Myocyte (in vitro differentiated cells): ENCODE measurements at regions not wholly inside any gene's neighbourhood (a gene's known extent, or its start where the extent isn't known, plus 50 kb on each side); places are given as distances from the start of the nearest gene placed in this dataset.
A peak's percentile ranks its signal among the peaks of the same experiment; 100 is the strongest.
"Not testable (repeated sequence)": the region's sequence is repeated elsewhere in the genome, so short reads cannot be mapped to it uniquely, and the experiment has no call there.

ENCODE experiments used
- DNase-seq: peaks from one replicate; pipeline ENCODE4 v3.0.0-alpha.2; 2012; ENCODE audit warnings: low read depth

- DNase-seq = no peak
Observed at GRCh38 chr12:75812271-75813018, 219.1 kb downstream of the PHLDA1 start.

DNA sequence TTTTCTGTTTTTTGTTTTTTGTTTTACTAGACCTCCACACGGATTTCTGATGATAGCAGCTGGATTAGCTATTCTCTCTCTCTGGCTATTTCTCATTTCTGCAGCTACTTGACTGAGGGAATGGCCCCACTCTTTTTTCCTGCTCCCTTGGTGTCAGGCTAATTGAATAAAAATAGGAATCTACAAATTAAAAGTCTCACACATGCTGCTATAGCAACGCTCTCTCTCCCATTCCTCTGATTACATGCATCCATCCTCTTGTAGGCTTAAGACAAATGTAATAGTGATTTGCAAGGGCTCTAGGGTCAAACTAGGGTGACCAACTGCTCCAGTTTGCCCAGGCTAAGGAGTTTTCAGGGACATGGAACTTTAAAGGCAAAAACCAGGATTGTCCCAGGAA is 221.8 kb downstream of the PHLDA1 start:
- DNase-seq = no peak

- no peak for DNase-seq
Observed at GRCh38 chr12:75807494-75807893, 224.1 kb downstream of the PHLDA1 start.

DNA sequence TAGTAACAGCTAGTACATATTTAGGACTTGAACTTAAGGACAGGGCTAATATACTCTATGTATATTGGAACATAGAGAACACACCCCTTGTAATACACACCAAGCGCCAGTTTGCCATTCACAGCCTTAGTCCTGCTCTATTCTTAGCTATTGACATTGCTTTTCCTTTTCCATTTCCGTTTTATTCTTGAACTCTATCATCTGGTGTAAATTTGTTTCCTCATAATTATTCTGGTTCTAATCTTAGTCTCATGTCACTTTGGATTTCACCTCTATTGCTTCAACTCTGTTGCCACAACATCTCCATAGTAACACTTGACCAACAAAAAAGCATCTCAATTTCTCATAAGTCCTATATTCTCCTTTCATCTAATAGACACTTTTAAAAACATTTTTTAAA is 225.7 kb downstream of the PHLDA1 start:
- no peak for DNase-seq

DNA sequence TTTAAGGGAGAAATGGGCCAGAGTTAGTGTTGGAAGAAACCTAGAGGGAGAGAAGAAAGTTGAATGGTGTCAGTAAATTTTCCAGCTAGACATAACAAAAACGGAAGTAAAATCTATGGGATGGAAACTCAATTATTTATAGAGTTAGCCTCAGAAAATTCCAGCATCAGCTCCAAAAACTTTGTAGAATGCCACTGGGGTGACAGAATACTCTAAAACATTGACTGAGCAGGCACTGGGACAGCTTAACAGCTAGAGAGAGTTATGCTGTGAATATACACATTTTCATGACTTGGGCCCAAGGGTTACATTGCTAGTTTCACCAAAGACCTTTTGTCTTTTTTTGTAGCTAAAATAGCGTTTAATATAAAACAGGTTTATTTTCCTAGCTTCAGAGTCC is 226.3 kb downstream of the PHLDA1 start:
- DNase-seq = no peak

DNA sequence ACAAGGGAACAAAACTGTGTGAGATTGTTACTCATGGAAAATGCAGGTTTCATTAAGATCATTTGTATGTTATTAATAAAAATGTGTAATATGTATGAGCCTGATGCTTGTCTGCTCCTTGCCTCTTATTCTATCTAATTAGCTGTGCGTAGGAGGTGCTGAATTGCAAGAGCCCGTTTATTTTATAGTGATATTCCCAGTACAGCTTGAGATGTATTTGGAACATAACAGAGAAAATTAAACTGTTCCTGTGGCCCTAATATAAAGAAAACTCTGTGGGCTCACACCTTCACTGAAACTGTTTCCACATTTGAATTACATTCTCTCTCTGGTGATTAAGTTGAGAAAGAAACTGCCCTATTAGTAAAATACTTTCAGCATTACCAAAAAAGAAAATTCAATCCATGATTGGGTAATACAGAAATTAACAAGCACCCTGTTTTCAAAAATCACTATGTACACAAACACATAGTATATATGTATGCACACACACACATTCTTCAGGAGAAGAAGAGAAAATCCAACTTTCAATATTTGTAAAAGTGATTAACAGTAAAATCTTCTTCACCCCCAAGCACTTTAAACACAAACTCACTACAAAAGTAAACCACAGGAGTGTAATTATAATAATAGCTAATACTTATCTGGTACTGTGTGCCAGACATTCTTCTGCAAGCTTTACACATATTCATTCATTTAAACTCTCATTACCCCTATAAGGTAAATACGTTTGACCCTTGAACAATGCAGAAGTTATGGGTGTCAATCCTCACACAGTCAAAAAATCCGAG is 233.2 kb downstream of the PHLDA1 start:
- no peak for DNase-seq

DNA sequence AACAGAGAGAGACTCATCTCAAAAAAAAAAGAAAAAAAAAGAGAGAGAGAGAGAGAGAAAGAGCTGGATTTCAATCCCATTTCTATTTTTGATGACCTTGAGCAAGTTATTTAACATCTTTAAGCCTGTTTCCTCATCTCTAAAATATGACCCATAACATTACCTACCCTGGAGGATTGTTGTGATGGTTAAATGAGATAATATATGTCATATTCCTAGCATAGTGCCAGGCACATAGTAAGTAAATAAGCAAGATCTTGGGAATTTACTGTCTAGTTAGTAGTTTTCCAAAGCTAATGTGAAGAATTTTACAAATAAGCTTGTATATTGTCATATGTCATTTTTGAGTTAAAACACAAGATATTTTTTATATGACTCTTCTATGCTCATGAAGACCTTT is 236.5 kb downstream of the PHLDA1 start:
- no peak for DNase-seq

GRCh38 chr12:75792687-75793086 is 238.9 kb downstream of the PHLDA1 start:
- DNase-seq = no peak

- DNase-seq = no peak
Observed at GRCh38 chr12:75790219-75790618, 241.4 kb downstream of the PHLDA1 start.

DNA sequence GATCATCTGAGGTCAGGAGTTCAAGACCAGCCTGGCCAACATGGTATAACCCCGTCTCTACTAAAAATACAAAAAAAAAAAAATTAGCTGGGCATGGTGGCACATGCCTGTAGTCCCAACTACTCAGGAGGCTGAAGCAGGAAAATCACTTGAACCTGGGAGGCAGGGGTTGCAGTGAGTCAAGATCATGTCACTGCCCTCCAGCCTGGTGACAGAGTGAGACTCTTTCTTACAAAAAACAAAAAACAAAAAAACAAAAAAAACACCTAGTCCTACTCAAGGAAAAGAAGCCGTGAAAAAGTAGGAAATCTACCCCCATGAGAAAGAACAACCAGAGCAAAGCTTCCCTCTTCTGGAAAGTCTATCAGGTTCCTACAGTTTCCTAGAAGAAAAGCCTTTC is 244.4 kb downstream of the PHLDA1 start:
- DNase-seq = not testable (repeated sequence)

GRCh38 chr12:75786070-75786469 is 245.5 kb downstream of the PHLDA1 start:
- DNase-seq = no peak

- peak; percentile 95 for DNase-seq
Observed at GRCh38 chr12:75784591-75784990, 247.0 kb downstream of the PHLDA1 start.

DNA sequence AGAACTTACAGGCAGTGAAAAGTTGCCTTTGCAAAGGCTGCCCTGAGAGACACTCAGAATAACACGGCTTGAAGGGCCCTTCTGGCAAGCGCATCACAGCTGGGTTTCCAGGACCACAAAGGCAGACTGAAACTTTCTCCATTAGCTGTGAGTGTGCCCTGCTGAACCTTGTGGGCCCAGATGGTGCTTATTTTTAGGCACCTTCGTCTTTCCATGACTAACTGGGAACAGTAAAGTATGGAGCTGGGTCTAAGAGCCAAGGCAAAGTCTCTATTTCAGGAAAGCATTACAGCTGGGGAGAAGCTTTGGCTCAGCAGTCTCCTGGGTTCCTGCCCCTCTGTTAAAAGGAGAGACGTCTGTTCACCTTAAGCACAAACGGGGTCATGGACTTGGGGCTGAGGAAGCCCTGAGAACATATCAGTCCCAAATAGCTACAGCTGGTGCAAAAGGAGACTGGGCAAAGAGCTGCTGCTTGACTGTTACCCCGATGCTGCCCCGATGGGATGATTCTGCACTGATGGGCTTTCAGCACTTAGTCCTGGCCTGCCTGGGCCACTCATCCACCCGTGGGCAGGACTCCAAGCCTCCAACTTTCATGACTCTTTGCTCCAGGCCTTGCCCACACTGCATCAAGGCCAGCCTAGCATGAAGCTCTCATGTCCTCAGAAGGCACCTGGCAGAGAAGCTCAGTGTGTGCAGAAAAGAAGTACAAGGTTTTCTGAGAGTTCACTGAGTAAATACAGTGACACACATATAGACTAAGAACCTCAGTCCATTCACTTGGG is 248.3 kb downstream of the PHLDA1 start:
- DNase-seq = peak; percentile 93

DNA sequence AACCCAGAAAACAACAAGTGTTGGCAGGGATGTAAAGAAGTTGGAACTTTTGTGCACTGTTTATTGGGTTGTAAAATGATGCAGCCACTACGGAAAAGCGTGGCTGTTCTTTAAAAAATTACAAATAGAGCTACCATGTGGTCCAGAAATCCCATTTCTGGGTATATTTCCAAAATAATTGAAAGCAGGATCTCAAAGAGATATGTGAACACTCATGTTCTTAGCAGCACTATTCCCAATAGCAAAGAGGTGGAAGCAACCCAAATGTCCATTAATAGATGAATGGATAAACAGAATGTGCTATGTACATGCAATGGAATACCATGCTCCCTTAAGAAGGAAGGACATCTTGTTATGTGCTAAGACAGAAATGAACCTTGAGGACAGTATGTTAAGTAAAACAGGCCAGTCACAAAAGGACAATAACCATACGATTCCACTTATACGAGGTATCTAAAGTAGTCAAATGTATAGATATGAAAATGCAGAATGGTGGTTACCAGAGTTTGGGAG is 249.5 kb downstream of the PHLDA1 start:
- DNase-seq = no peak

DNA sequence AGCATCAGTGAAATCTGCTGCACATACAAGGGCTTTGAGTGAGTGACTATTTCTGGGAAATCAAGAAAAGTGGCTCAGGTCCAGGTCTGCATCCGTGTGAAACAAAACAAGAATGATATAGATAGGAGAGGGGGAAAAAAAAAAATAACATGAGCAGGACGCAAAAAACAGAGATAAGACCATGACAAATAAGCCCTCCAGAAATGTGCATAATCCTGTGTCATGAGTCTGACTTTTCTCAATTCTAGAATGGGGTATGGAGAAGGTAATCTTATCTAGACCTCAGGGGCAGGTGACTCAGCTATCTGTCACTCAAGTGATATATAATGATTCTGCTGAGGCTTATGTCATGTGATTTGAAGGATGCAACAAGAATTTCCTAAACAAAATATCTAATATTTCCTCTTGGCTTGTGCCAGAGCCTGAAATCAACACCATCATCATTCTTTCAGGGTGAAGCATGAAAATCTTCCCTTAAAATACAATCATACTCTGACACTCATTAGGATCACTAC is 250.0 kb downstream of the PHLDA1 start:
- peak; percentile 30 for DNase-seq

DNA sequence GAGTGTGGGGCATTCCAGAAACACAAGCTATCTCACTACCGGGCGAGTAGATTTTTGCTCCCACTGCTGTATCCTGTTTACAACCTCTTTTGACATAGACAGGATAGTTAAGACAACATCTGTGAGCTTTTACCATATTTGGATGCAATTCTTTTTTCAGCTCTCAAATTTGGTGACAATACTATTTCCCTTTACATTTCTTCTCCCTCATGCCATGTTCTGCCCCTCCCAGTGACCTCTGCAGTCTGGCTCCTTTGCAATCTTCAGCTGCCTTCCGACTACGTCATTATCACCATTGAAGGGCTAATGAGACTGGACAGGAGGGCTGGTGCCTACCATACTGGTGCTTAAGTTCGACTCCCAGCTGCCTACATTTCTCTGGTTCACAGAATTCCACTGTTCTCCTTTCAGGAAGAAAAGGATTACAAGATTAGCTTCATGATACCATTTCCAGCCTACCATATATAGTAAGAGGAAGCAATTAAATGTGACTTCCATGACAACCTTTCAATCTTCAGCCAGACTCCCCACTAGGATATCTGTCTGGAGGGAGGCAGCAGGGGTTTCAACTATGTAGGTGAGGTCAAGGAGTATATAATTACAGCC is 251.6 kb downstream of the PHLDA1 start:
- no peak for DNase-seq

DNA sequence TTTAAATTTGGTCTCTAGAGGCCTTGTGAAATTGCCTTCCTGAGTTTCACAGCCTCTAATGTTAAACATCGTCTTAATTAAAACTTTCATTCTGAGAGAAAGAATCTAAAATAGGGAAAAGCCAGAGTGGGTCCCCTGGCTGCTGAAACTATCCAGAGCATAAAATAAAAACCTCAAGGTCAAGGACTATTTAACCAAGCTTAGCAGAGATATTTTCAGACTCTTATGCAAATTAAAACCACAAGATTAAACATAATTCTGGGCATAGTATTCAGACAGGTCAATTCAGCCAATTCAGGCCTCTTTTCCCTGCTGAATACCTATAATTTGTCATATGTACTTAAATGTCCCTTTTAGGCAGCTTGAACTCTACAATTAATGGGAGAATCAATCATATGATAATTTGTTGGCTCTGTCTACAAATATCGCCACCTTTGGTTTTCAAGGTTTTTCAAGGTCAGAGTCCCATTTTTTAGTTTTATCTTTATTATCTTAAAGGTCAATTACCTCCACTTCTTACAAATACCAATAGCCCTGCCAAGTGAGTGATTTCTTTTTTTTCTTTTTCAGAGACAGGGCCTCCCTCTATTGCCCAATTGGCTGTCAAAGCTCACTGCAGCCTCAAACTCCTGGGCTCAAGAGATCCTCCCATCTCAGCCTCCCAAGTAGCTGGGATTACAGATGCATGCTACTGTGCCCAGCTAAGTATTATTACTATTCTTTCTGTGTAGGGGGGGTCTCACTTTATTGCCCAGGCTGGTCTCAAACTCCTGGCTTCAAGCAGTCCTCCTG is 257.1 kb downstream of the PHLDA1 start:
- no peak for DNase-seq

GRCh38 chr12:75773377-75773776 is 258.2 kb downstream of the PHLDA1 start:
- DNase-seq = no peak

GRCh38 chr12:75771023-75771422 is 259.6 kb upstream of the KRR1 start:
- no peak for DNase-seq

DNA sequence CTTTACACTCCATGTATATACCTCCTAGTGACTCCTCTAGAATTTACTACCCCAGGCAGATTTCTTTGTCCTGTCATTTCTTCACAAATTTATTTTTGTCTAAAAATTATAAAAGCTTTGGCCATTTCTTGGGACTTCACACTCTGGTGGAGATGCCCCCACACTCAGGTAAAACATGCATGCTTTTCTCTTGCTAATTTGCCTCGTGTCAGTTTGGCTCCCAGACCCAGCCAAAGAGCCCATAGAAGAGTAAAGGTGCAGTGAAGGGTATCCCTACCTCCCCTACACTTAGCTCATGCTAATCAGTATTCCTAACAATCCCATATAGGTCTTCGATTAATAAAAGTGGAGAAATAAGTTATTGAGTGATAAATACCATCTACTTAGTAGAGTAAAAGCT is 256.5 kb upstream of the KRR1 start:
- DNase-seq = no peak
